IMR-90 (cell line): ENCODE measurements at regions not wholly inside any gene's neighbourhood (a gene's known extent, or its start where the extent isn't known, plus 50 kb on each side); places are given as distances from the start of the nearest gene placed in this dataset.

Experiments
- ATAC-seq: fragments of 200-7000 bp; cut with Tn5 transposase; 2 replicates; pipeline ENCODE4 v1.9.1; 2020; ENCODE audit warnings: low read depth, mild to moderate bottlenecking, moderate library complexity
- BruUV-seq: library from RNA; stranded (reverse); fragments of 400-500 nt; replicated peaks from 2 replicates; lab custom pipeline; 2021; lab: Mats Ljungman, UMichigan
- CTCF ChIA-PET: fragments of 300-600 bp; formaldehyde crosslinking; extraction: SDS; loops from one replicate; lab custom pipeline; 2021; ENCODE audit warnings: antibody characterized with exemption; lab: Yijun Ruan, JAX
- POLR2A ChIA-PET: fragments of 300-600 bp; sonication (Branson Sonifier 250); formaldehyde crosslinking; loops from one replicate; lab custom pipeline; 2022; ENCODE audit warnings: antibody characterized with exemption; ENCODE audit not compliant: unreplicated experiment; lab: Charles Lee
- DNase-seq: peaks from one replicate; pipeline ENCODE4 v3.0.0; 2013
- H2AFZ ChIP-seq: replicated peaks from 2 replicates; pipeline ENCODE3; 2013; ENCODE audit warnings: low read length, mild to moderate bottlenecking; ENCODE audit not compliant: poor library complexity
- H2AK5ac ChIP-seq: 2 replicates; pipeline ENCODE4 v1.6.1; 2013; ENCODE audit warnings: low read depth, low read length, inconsistent platforms
- H2AK9ac ChIP-seq: replicated peaks from 2 replicates; pipeline ENCODE3; 2013; ENCODE audit warnings: mild to moderate bottlenecking, low read depth, low read length, moderate library complexity; ENCODE audit not compliant: poor library complexity
- H2BK120ac ChIP-seq: 2 replicates; pipeline ENCODE4 v1.6.1; 2013; ENCODE audit warnings: low read depth, low read length, inconsistent platforms
- H2BK15ac ChIP-seq: 3 replicates; pipeline ENCODE4 v1.6.1; 2013; ENCODE audit warnings: low read depth, low read length, inconsistent platforms
- H2BK20ac ChIP-seq: 2 replicates; pipeline ENCODE4 v1.6.1; 2013; ENCODE audit warnings: low read depth, mild to moderate bottlenecking, inconsistent platforms, low read length, moderate library complexity
- H2BK5ac ChIP-seq: 2 replicates; pipeline ENCODE4 v1.6.1; 2013; ENCODE audit warnings: mild to moderate bottlenecking, low read depth, low read length, inconsistent platforms; ENCODE audit not compliant: poor library complexity, severe bottlenecking
- H3K14ac ChIP-seq: replicated peaks from 2 replicates; pipeline ENCODE4 v1.6.1; 2013; ENCODE audit warnings: low read depth, low read length, inconsistent platforms
- H3K18ac ChIP-seq: 2 replicates; pipeline ENCODE4 v1.6.1; 2013; ENCODE audit warnings: low read depth, low read length, control low read depth
- H3K23ac ChIP-seq: 2 replicates; pipeline ENCODE4 v1.6.1; 2013; ENCODE audit warnings: low read depth, low read length, inconsistent platforms
- H3K27ac ChIP-seq: 2 replicates; pipeline ENCODE4 v1.5.1; 2013; ENCODE audit warnings: mild to moderate bottlenecking, control low read depth, low read length; ENCODE audit not compliant: insufficient read depth
- H3K27me3 ChIP-seq: 2 replicates; pipeline ENCODE4 v1.6.1; 2013; ENCODE audit warnings: low read length; ENCODE audit not compliant: control insufficient read depth, insufficient read depth
- H3K36me3 ChIP-seq: 2 replicates; pipeline ENCODE4 v1.6.1; 2013; ENCODE audit warnings: low read length, mixed read lengths; ENCODE audit not compliant: control insufficient read depth, insufficient read depth
- H3K4ac ChIP-seq: 2 replicates; pipeline ENCODE4 v1.6.1; 2013; ENCODE audit warnings: low read depth, low read length, inconsistent platforms
- H3K4me1 ChIP-seq: 2 replicates; pipeline ENCODE4 v1.6.1; 2013; ENCODE audit warnings: low read length, mixed read lengths; ENCODE audit not compliant: control insufficient read depth, insufficient read depth
- H3K4me2 ChIP-seq: 2 replicates; pipeline ENCODE4 v1.6.1; 2013; ENCODE audit warnings: low read depth, mild to moderate bottlenecking, control low read depth, low read length, moderate library complexity
- H3K4me3 ChIP-seq: 2 replicates; pipeline ENCODE4 v1.5.1; 2013; ENCODE audit warnings: low read depth, mild to moderate bottlenecking, control low read depth, low read length, moderate library complexity; ENCODE audit not compliant: insufficient read depth
- H3K56ac ChIP-seq: 2 replicates; pipeline ENCODE4 v1.6.1; 2013; ENCODE audit warnings: low read length, inconsistent platforms; ENCODE audit not compliant: insufficient read depth; ENCODE audit errors: extremely low read depth
- H3K79me1 ChIP-seq, 2 experiments: 2 replicates each; pipeline ENCODE4 v1.6.1; 2013; ENCODE audit warnings: low read length in 2 of 2, inconsistent platforms in 1 of 2, low read depth in 1 of 2
- H3K9ac ChIP-seq: 2 replicates; pipeline ENCODE4 v1.6.1; 2013; ENCODE audit warnings: low read depth, low read length, control low read depth
- H3K9me1 ChIP-seq: 2 replicates; pipeline ENCODE4 v1.6.1; 2013; ENCODE audit warnings: low read length, inconsistent platforms; ENCODE audit not compliant: insufficient read depth
- H3K9me3 ChIP-seq: 2 replicates; pipeline ENCODE4 v1.6.1; 2013; ENCODE audit warnings: low read length; ENCODE audit not compliant: control insufficient read depth, insufficient read depth
- H4K20me1 ChIP-seq: 2 replicates; pipeline ENCODE4 v1.6.1; 2013; ENCODE audit warnings: low read length, inconsistent platforms; ENCODE audit not compliant: insufficient read depth
- H4K5ac ChIP-seq: 2 replicates; pipeline ENCODE4 v1.6.1; 2013; ENCODE audit warnings: mild to moderate bottlenecking, low read depth, low read length, control low read depth
- H4K8ac ChIP-seq, 2 experiments: 2 replicates each; pipeline ENCODE4 v1.6.1; 2013; ENCODE audit warnings: low read depth in 2 of 2, low read length in 2 of 2, control low read depth in 1 of 2, inconsistent platforms in 1 of 2
- H4K91ac ChIP-seq: 2 replicates; pipeline ENCODE4 v1.6.1; 2013; ENCODE audit warnings: low read depth, low read length, inconsistent platforms; ENCODE audit not compliant: insufficient read depth
- CEBPB ChIP-seq: IDR thresholded peaks from 2 replicates; pipeline ENCODE4 v1.6.1; 2012; ENCODE audit warnings: low read depth, low read length, improper control_type of control experiment
- CHD1 ChIP-seq: IDR thresholded peaks from 2 replicates; pipeline ENCODE4 v1.6.1; 2012; ENCODE audit warnings: low read depth, low read length, improper control_type of control experiment
- FOS ChIP-seq: fragments of 150-350 bp; IDR thresholded peaks from 2 replicates; pipeline ENCODE4 v1.6.1; 2016; ENCODE audit warnings: low read depth, low read length
- MAFK ChIP-seq: IDR thresholded peaks from 2 replicates; pipeline ENCODE4 v1.6.1; 2012; ENCODE audit warnings: low read depth, low read length, improper control_type of control experiment
- MAZ ChIP-seq: IDR thresholded peaks from 2 replicates; pipeline ENCODE4 v1.6.1; 2012; ENCODE audit warnings: low read depth, mild to moderate bottlenecking, low read length, improper control_type of control experiment, moderate library complexity, borderline replicate concordance
- MXI1 ChIP-seq: IDR thresholded peaks from 2 replicates; pipeline ENCODE4 v1.6.1; 2012; ENCODE audit warnings: low read depth, mild to moderate bottlenecking, low read length, moderate library complexity, borderline replicate concordance
- NFE2L2 ChIP-seq: fragments of 150-350 bp; IDR thresholded peaks from 2 replicates; pipeline ENCODE4 v1.6.1; 2016; ENCODE audit warnings: low read depth, mild to moderate bottlenecking, low read length
- POLR2A ChIP-seq: IDR thresholded peaks from 2 replicates; pipeline ENCODE4 v1.6.1; 2012; ENCODE audit warnings: mild to moderate bottlenecking, low read depth, low read length
- RAD21 ChIP-seq: IDR thresholded peaks from 2 replicates; pipeline ENCODE4 v1.6.1; 2012; ENCODE audit warnings: low read length, improper control_type of control experiment
- RFX5 ChIP-seq: IDR thresholded peaks from 2 replicates; pipeline ENCODE4 v1.8.0; 2012; ENCODE audit warnings: low read depth, mild to moderate bottlenecking, low read length, moderate library complexity
- SMC3 ChIP-seq: fragments of 150-350 bp; IDR thresholded peaks from 2 replicates; pipeline ENCODE4 v1.6.1; 2016; ENCODE audit warnings: low read depth, mild to moderate bottlenecking, antibody characterized with exemption, low read length, moderate library complexity
- USF2 ChIP-seq: fragments of 150-350 bp; IDR thresholded peaks from 2 replicates; pipeline ENCODE4 v1.6.1; 2017; ENCODE audit warnings: mild to moderate bottlenecking, antibody characterized with exemption, low read length, low read depth
- WGBS, 2 experiments: methylation state at CpG; one replicate each; pipeline versions ENCODE4 v1.1.5 to v1.1.7; 2013; ENCODE audit warnings: missing lambda C conversion rate in 2 of 2; ENCODE audit not compliant: insufficient read length in 1 of 2; ENCODE audit errors: extremely low coverage in 2 of 2; 5-methylcytosine and 5-hydroxymethylcytosine counted together
- dilution Hi-C: fragments of 300-500 bp; cut with HindIII; formaldehyde crosslinking; loops from one replicate; pipeline ENCODE4 v1.14.3; 2018; ENCODE audit warnings: low sequenced_read_pairs; ENCODE audit not compliant: unreplicated experiment
- in situ Hi-C: fragments of 300-500 bp; cut with MboI; formaldehyde crosslinking; loops from 3 replicates; pipeline ENCODE4 v1.14.3; 2019; ENCODE audit warnings: low sequenced_read_pairs, inconsistent platforms, mixed read lengths
- intact Hi-C: fragments of 100-400 bp; cut with micrococcal nuclease; formaldehyde crosslinking; loops from 2 replicates; pipeline ENCODE4 v1.10.0; 2022
- TF ChIP-seq, protein P1 (sequence below): conservative IDR thresholded peaks from 2 replicates; pipeline ENCODE4 v1.5.1; 2012; ENCODE audit warnings: mild to moderate bottlenecking, low read depth, low read length, improper control_type of control experiment

DNA sequence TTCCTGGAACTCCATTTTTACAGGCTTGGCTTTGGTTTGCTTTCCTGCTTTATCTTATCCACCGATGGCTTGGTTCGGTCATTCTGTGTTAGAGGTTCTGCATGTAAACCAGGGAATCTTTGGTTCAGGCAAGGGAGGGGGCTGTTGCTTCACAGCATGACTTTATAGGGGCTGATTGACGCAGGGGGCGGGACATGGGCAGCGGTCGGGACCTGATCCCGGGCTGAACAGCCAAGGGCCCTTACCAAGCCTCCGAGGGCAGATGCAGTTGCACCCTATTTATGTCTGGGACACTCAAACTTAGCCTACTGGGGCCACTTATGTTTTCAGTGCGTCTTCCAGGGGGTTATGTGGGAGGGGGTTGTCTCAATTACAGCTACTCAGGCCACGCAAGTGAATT is 312.4 kb downstream of the ZNF536 start:
- Histone ChIP-seq H3K4me2 (no peak overlapping the region), H4K8ac (no peak overlapping the region), H3K36me3 (no peaks in the 10 kb centered on the region), H3K27me3 (peaks cover 17% of the 10 kb centered on the region), H3K23ac (no peak overlapping the region), H3K56ac (no peak overlapping the region), H4K91ac (no peak overlapping the region), H2AFZ (no peak overlapping the region), H3K18ac (no peak overlapping the region), H4K5ac (no peak overlapping the region), H3K9ac (no peak overlapping the region), H3K79me1 (no peaks in the 10 kb centered on the region), H2BK15ac (no peak overlapping the region), H3K14ac (no peak overlapping the region), H3K4me1 (no peaks in the 10 kb centered on the region), H2AK9ac (no peak overlapping the region), H3K9me3 (no peaks in the 10 kb centered on the region), H2BK120ac (no peak overlapping the region), H2BK20ac (no peak overlapping the region), H3K27ac (no peak overlapping the region), H2BK5ac (no peak overlapping the region), H3K4ac (no peak overlapping the region), H3K4me3 (no peak overlapping the region), H2AK5ac (no peak overlapping the region), H4K20me1 (no peaks in the 10 kb centered on the region), H3K9me1 (no peaks in the 10 kb centered on the region)
- CTCF ChIA-PET, result no interaction called here
- dilution Hi-C loops (no loop called here), intact Hi-C loops (loop anchor here (5.0 to 10.0 kb wide), 3 partner anchors 430 to 1888 kb away; no protein-coding TSS in a partner anchor), in situ Hi-C loops (no loop called here)
- no CpG with 5 or more reads among the region's 10 CpGs for WGBS, 2 experiments
- BruUV-seq, result no TSS peak
- no peak for DNase-seq
- TF ChIP-seq RFX5, result no peak
- TF ChIP-seq USF2, result no peak
- TF ChIP-seq MAZ, result no peak
- TF ChIP-seq POLR2A, result no peak
- TF ChIP-seq, protein P1, sequence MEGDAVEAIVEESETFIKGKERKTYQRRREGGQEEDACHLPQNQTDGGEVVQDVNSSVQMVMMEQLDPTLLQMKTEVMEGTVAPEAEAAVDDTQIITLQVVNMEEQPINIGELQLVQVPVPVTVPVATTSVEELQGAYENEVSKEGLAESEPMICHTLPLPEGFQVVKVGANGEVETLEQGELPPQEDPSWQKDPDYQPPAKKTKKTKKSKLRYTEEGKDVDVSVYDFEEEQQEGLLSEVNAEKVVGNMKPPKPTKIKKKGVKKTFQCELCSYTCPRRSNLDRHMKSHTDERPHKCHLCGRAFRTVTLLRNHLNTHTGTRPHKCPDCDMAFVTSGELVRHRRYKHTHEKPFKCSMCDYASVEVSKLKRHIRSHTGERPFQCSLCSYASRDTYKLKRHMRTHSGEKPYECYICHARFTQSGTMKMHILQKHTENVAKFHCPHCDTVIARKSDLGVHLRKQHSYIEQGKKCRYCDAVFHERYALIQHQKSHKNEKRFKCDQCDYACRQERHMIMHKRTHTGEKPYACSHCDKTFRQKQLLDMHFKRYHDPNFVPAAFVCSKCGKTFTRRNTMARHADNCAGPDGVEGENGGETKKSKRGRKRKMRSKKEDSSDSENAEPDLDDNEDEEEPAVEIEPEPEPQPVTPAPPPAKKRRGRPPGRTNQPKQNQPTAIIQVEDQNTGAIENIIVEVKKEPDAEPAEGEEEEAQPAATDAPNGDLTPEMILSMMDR, result no peak
- TF ChIP-seq SMC3, result no peak
- TF ChIP-seq RAD21, result no peak
- no peak for TF ChIP-seq MXI1
- no peak for TF ChIP-seq CHD1
- TF ChIP-seq NFE2L2, result no peak
- no peak for TF ChIP-seq MAFK
- no peak for TF ChIP-seq FOS
- no peak for TF ChIP-seq CEBPB
- POLR2A ChIA-PET, result no interaction called here
- no peak for ATAC-seq
